HG02973 (cell line): ENCODE measurements at regions not wholly inside any gene's neighbourhood (a gene's known extent, or its start where the extent isn't known, plus 50 kb on each side); places are given as distances from the start of the nearest gene placed in this dataset.

Experiments used
- ATAC-seq: cut with Tn5 transposase; IDR thresholded peaks from one replicate; pipeline ENCODE4 v1.9.1; 2021; ENCODE audit warnings: moderate library complexity; ENCODE audit not compliant: unreplicated experiment

- ATAC-seq: no peak
Measured at GRCh38 chr10:29962166-29962850, 97.1 kb downstream of the JCAD start.

DNA sequence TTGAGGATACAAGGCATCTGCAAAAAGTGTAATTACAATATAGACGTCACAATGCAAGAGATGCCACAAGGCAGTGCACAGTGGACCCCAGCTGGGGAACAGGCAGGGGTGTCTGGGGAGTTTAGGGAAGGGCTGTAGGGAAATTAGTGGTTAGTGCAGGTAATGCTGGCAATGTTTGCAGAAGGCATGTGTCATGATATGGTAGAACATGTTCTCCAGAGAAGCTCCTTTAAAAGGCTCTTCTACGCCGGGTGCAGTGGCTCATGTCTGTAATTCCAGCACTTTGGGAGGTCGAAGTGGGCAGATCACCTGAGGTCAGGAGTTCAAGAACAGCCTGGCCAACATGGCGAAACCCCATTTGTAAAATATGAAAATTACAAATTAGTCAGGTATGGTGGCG, 98.0 kb downstream of the JCAD start:
- ATAC-seq: no peak

- ATAC-seq: no peak
Measured at GRCh38 chr10:29960261-29960660, 99.1 kb downstream of the JCAD start.

GRCh38 chr10:29959586-29959985, 99.8 kb downstream of the JCAD start:
- no peak for ATAC-seq

GRCh38 chr10:29958440-29958839, 100.9 kb downstream of the JCAD start:
- no peak for ATAC-seq

- no peak for ATAC-seq
Measured at GRCh38 chr10:29957907-29958331, 101.5 kb downstream of the JCAD start.

DNA sequence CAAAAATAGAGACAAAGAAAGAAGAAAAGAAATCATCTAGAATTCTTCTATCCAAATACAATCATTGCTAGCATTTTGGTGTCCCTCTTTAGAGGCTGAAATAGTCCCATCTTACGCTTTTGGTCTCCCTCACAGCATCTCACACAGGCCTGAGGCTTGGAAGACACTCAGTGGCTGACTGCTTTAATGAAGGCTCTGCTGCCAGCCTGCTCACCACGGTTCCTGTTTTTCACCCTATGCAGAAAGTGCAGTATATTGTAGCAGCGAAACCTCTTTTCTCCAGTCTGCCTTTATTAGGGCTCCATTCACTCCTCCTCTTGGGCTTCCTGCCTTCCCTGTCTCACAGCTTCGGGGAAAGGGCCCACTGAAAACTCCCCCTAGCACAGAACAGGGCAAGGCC, 102.2 kb downstream of the JCAD start:
- no peak for ATAC-seq

- no peak for ATAC-seq
Measured at GRCh38 chr10:29956335-29956924, 103.0 kb downstream of the JCAD start.

GRCh38 chr10:29955329-29955935, 104.0 kb downstream of the JCAD start:
- no peak for ATAC-seq

DNA sequence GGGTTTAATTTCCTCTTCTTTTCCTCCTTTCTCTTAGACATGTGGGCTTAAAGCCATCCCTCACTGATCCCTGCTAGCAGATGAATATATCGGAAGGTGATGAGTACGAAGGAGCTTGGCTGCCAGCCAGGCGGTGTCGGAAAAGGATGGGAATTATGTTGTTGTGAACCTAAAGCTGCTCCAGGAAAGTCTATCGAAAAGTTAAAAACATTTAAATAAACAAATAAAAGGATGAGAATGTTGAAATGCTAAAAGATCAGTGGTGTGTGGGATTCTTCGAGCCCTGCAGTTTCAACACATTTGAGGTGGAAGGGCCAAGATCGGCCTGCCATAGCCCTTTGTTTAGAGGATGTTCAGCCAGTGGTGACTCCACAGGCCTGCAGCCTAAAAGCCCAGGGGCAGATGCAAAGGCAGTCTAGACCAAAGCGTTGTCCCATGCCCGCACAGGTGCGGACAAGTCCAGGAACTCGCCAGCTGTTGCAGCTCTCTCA, 107.9 kb downstream of the JCAD start:
- ATAC-seq: no peak

DNA sequence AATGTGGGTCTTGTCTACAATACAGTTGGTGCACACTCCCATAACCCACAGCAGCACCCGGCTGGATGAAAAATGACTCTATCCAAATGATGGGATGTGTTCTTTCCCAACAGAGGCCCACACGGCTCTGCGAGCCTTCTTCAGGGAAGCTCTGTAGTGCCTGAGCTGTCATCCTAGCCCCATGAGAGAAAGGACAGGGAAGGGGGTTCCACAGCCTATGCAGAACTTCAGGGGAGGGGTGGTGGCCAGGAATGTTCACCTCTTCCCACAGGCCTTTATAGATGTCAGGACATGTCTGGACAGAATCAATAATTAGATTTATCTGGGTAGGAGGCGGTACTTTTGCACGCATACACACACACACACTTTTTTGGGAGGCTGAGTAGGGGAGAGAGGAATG, 109.0 kb downstream of the JCAD start:
- no peak for ATAC-seq

DNA sequence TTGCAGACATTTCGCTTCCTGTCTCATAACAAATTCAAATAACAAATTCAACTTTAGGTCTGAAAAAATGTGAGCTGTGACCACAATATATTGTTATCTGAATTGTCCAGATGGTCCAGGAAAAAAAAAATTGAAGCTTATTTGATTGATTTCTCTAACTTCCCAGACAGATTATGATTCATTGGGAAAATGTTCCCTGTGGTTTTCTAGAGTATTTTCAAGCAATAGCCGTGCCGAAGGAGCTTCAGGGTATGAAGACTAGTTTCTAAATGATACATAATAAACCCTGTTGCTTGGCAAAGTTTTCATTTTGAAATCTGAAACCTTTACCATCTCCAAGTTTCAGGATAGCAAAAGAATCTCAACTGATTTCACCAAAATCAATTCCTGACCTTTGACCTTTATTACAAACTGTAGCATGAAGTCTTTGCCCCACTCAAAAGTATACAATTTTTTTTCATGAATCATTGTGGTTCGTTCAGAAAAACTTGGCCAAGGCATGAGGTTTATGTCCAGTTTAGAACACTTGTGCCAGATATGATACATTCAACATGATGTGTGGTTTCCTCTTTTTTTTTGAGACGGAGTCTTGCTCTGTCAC, 109.9 kb downstream of the JCAD start:
- no peak for ATAC-seq

GRCh38 chr10:29948881-29949355, 110.5 kb downstream of the JCAD start:
- no peak for ATAC-seq

DNA sequence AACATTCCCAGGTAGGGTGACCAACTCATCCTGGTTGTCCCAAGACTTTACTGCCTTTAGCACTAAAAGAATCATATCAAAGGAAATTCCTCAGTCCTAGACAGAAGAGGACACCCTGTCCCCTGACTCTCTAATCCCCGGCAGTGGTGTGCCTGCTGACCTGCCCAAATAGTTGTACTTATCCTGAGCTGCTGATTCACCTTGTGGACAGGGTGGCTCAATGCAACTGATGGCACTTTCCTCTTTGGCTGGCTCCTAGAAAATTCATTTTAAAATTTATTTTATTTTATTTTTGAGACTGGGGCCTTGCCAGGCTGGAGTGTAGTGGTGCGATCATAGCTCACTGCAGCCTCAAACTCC, 111.7 kb downstream of the JCAD start:
- ATAC-seq: no peak

DNA sequence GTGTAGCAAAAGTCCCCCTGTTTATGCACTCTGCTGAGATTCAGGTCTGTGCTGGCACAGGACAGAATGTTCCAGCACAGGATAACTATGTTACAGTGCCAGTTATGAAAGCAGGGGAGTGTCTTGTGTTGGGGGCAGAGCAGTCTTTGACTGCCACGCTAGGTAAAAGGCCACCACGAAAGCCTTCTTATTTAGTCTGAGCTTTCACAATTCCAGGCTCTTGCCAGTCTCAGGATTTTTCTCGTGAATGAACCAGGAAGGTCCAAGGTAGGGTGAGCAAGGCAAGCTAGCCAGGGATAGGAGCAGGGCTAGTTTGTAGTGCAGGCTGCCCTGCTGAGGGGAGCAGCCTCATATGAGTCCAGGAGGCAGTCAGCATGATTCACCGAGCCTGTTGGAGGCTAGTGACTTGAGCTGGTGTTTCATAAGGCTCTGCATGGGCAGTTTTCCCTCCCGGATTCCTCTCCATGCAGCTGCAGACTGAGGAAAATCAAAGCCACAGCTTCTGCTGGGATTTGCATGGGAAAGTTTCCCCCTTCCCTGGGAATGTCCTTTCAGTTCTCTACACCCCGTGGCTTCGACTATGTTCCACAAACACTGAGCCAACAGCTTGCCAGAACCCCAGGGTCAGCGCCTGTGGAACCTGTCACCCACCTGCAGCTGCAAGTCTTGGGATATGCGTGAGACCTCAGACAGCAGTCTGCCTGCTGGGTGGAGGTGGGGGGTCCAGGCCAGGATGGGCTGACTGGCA, 112.3 kb downstream of the JCAD start:
- no peak for ATAC-seq

- ATAC-seq: no peak
Measured at GRCh38 chr10:29946614-29946952, 112.8 kb downstream of the JCAD start.

DNA sequence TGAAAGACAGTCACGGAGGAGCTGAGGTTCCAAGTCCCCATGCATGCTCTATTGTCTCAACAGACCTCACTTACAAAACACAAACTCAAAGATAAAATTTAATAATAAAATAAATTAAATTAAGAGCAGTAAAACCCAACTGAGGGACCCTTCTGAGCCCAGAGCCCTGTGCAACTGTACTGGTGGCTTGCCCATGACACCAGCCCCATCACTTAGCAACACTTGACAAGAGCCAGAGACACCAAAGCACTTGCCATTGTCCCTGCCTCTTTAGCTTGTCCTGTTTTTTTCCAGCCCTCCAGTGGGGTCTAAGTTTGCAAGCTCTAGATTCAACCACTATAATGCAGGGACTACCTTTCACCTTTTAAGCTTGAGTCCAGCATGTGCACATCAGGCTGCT, 117.9 kb downstream of the JCAD start:
- no peak for ATAC-seq

- ATAC-seq: no peak
Measured at GRCh38 chr10:29932991-29933390, 126.4 kb downstream of the JCAD start.

GRCh38 chr10:29931833-29932232, 127.6 kb downstream of the JCAD start:
- no peak for ATAC-seq

DNA sequence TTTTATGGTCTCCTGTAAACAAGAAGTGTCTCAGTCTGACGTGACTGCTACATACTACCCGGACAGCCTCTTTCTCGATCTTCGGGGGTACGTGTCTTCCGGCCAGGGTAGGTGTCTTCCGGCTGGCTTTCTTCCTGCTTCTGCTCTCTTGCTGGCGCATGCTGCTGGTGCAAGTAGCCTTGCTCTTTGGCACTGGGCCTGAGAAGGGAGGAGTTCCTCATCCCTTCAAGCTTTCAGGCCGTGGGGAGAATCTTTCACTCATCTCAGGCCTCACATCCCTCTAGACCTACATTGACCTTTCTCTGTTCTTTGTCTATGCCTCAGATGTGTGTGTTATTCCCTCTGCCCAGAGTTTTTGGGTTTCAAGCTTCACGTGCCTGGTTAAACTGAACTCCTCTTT, 130.4 kb downstream of the JCAD start:
- no peak for ATAC-seq

GRCh38 chr10:29926693-29927048, 132.7 kb downstream of the JCAD start:
- ATAC-seq: no peak
